HG02571 (cell line): ENCODE measurements at regions not wholly inside any gene's neighbourhood (a gene's known extent, or its start where the extent isn't known, plus 50 kb on each side); places are given as distances from the start of the nearest gene placed in this dataset.

Experiments
- ATAC-seq: cut with Tn5 transposase; IDR thresholded peaks from one replicate; pipeline ENCODE4 v1.9.1; 2021; ENCODE audit warnings: mild to moderate bottlenecking, moderate library complexity; ENCODE audit not compliant: unreplicated experiment

DNA sequence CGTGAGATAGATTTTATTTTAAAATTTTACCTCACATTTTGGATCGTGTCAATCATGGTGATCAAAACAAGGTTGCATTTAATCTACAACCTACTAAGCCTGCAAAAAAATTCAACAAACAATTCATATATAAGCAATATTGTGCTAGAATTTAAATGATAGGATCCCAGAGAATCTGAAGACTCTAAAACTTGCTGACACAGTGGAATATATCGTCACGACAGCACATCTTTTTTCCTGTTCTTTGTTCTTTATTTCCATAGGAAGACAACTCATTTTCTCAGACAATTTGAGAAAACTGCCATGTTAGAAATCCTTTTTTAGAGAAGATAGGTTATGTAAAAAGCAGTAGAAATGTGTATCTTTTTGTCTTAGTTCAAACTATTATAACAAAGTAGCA is 820.2 kb upstream of the CELF2 start:
- no peak for ATAC-seq

GRCh38 chr10:10198363-10198762 is 819.3 kb upstream of the CELF2 start:
- no peak for ATAC-seq

DNA sequence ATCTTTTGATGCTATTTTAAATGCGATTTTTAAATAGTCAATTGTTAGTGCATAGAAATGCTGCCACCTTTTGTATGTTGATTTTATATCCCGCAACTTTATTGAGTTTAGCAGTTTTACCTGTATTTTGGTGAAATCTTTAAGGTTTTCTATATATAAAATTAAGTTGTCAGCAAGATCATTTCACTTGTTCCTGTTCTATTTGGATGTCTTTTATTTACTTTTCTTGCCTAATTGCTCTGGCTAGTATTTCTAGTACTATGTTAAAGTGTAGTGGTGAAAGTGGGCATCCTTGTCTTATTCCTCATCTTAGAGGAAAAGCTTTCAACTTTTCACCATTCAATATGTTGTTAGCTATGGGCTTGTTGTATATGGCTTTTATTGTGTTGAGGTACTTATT is 813.3 kb upstream of the CELF2 start:
- ATAC-seq: no peak

DNA sequence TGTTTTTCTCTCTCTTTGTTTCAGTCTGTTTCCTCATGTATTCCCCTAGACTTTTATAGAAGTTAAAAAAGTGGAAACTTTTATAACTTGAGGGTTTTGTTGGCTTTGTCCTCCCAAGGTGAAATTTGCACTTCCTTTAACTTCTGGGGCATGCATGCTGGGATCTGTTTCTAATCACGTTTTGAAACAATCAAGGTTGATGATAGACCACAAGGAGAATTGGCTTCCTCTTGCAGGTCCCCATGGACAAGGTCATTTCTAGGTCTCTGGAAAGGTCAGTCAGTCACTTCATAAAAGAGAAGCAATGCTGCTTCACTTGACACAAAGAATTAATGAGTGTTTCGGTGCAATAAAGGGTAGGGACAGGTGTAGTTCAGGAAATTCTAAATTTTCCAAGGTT is 811.8 kb upstream of the CELF2 start:
- no peak for ATAC-seq

DNA sequence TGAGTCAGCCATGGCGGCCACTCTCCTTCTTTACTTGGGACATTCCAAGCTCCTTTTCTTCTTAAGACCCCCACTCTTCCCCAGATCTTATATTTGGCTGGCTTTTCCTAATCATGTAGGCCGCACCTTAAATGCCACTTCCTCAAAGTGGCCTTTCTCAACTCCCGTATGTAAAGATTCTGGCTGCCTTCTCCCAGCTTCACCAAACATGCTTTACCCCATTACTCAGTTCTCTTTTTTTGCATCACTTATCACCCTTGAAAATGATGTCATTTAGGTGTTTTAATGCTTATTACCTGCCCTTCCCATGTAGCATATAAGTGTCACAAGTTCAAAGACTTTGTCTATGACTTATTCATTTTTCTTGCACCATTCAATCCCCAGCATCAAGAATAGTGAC is 810.1 kb upstream of the CELF2 start:
- no peak for ATAC-seq

DNA sequence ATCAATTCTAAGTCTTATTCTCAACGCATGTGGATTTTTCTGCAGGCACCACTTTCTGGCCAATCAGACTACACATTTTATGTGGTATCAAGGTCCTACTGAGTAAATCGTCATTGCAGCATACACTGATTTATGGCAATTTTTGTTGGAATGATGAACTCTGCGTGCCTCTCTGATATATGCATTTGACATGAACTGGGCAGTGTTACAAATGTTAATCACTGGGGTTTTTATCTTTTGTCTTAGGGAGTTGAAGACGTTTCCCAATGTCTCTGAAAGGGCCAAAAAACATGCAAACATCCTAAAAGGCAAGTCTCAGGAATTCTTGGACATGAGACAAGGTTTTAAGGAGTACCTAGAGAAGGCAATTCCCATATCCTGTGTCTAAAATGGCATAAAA is 809.5 kb upstream of the CELF2 start:
- ATAC-seq: no peak

DNA sequence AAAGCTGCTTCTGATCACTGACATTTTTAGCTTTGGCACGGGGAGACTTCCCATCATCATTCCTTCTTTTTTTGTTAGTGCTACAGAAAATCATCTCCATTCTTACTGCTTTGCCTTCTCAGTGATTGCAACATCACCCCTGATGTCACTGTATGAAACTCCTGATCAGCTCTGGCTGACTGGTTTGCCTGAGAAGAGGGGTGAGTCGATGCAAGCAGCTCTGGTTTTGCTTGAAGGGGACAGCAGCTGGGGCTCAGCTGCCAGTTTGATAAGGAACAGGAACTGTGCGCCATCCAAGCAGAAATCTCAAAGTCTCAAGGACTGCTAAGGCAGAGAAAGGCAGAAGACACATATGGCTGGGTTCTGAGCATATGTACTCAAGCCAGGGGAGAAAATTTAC is 808.5 kb upstream of the CELF2 start:
- no peak for ATAC-seq

DNA sequence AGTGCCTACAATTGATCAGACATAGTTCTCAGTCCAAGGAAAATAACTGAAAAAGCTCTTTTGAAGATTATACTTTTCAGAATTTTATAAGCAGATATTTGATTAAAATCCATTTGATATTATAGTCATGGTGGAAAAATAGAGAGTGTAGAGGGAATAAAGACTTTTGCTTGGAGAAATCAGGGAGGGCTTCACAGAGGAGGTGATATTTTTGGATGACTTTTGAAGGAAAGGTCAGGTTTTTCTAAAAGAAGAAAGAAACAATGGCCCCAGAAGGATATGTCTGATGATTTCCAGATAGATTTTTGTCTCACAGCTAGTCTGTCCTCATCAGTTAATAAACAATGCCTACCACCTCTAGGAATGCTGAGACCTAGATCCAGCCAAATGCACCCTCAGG is 806.3 kb upstream of the CELF2 start:
- ATAC-seq: no peak

GRCh38 chr10:10213237-10213636 is 804.4 kb upstream of the CELF2 start:
- ATAC-seq: no peak

DNA sequence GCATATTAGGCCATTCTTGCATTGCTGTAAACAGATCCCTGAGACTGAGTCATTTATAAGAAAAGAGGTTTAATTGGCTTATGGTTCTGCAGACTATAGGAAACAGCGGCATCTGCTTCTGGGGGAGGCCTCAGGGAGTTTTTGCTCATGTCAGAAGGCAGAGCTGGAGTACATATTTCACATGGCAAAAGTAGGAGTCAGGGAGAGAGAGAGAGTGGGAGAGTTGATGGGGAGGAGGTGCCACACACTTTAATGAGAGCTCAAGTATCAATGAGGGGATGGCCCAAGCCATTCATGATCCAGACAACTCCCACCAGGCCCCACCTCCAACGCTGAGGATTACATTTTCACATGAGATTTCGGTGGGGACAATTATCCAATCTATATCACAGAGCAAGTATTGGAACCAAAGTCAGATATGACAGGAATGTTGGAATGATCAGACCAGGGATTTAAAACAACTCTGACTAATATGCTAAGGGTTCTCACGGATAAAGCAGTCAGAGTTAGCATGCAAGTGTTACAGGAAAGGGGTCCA is 795.3 kb upstream of the CELF2 start:
- no peak for ATAC-seq

DNA sequence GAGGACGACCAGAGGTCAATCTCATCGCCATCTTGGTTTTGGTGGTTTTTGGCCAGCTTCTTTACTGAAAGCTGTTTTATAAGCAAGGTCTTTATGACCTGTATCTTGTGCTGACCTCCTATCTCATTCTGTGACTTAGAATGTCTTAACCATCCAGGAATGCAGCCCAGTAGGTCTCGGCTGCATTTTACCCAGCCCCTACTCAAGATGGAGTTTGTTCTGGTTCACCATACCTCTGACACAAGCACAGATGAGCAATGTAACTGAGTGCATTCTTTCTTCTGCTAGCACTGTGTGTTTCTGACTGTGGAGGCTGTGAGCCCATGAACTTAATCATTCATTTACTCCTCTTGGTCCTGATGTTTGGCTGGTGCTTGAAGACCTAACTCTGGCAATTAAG is 794.5 kb upstream of the CELF2 start:
- ATAC-seq: no peak

- ATAC-seq: no peak
These were observed 792.5 kb upstream of the CELF2 start for GRCh38 chr10:10225136-10225676.

DNA sequence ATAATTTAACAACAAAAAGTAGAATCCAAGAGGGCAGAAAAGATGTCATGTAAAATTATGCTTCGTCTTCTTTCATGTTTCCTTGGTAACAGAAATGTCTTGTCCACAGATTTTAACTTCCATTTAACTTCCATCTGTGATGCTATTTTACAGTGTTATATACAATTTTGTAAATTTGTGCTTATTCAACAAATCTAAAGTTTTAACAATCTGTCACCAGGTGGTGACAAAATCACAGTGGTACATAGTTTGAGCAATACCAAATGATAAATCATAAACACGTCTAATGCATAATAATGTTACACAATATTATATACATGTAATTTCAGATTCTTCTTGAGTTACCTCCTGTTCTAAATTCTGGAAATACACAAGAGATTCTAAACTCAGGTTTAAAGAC is 784.4 kb upstream of the CELF2 start:
- ATAC-seq: no peak

DNA sequence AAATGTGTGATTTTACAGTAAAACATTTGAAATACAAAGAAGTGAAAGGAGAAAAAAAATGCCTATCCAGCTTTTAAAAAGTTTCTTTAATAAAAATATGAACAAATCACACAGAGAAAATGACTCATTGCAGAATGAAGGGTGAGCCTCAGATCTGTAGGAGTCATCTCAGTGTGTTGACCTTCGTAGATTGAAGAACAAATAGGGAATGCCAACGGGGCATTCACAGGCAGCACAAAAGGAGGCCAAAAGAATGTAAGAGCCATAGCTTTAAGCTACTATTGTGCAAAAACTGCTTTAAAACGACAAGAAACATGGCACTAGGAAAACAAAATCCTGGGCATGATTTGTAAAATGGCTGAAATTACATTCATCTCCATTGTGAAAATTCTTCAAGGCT is 782.7 kb upstream of the CELF2 start:
- ATAC-seq: no peak

GRCh38 chr10:10247585-10247984 is 770.1 kb upstream of the CELF2 start:
- no peak for ATAC-seq

DNA sequence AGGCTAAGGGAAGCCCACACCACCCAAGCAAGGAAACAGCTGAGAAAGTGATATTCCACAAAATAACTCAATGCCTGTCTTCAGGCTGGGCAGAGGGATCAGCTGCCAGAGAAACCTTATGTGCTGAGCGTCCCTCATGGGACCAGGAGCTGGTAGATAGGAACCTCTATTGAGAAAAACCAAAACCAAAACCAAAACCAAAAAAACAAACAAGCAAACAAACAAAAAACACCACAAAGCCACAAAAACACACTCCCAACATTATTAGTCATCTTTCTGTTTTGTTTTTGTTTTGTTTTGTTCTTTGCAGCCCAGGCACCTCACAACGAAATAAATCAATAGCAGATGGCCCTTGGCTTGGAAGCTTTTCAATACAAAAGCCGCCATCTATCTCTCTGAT is 760.8 kb upstream of the CELF2 start:
- no peak for ATAC-seq

DNA sequence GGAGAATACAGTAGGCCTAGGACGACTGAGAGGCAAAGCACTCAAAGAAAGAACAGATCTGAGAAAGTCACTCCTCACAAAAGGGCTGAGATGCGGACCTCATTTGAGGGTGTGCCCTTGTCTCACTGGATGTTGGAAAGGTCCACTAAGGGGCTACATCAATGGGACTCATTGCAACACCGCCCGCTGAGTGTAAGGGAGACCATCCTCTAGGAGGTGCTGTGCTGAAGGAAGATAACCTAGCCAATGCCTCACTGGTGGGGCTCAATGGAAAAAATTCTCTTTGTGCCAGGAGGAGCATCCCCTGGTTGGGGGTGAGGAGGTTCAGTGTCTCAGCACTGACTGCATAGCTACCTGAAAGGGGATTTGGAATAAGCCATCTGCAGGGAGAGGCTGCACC is 758.7 kb upstream of the CELF2 start:
- no peak for ATAC-seq

DNA sequence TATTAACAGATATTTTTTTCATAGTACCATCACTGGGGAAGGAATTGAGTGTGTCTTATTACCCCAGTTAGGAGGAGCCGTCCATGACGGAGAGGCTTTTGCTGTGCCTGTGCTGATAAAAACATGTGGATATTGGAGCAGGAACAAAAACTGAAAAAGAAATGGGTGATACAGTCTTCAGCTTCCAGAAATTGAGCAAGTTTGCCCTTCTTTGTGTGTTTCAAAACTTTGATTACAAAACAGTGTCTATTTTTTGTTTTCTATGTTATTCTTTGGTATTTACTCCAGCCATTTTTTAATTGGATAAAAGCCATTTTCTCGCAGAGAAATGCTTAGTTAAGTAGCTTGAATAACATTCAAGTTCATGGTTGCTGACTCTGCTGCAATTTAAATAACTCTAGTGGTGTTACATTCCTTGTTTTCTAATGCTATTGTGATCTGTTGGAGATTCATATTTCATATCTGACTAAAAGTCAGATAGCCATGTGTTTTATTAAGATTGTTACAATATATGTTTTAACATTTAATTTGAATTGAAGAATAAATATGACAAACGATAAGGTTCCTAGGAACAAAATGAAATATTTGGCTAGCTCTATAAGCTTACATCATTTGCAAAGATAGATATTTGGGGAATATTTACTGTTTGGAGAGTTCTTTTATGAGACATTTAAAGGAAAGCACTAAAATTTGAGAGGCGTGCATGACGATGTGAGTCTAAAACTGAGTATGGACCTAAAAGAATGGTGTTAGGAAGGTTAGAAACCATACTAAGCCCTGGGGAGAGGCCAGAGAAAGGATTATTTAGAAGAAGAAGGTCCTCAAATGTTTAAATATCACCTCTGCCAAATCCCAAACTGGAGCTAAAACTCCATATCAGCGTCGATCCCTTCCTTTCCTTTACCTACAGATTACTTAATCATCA is 747.3 kb upstream of the CELF2 start:
- no peak for ATAC-seq

GRCh38 chr10:10271639-10272192 is 746.0 kb upstream of the CELF2 start:
- no peak for ATAC-seq

DNA sequence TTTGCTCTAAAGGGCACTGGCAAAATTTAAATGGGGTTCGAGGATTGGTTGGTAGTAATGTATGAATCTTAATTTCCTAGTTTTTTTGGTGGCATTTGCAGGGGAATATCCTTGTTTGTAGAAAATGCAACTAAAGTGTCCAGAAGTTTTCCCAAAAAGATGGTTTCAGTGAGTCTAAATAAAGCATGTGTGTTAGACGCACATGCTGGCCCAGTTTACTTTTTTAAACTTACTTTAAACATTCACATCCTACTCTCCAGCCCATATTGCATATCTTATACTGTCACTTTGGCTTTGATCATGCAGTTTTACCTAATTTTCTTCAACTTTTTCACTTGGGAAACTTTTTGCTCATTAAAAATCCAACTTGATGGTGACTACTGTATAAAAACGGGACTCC is 744.0 kb upstream of the CELF2 start:
- ATAC-seq: no peak

GRCh38 chr10:10279906-10280305 is 737.8 kb upstream of the CELF2 start:
- ATAC-seq: no peak

GRCh38 chr10:10292501-10292900 is 725.2 kb upstream of the CELF2 start:
- no peak for ATAC-seq
